ENCODE measurements at regions not wholly inside any gene's neighbourhood (a gene's known extent, or its start where the extent isn't known, plus 50 kb on each side); places are given as distances from the start of the nearest gene placed in this dataset.
"Not testable (repeated sequence)": the region's sequence is repeated elsewhere in the genome, so short reads cannot be mapped to it uniquely, and the experiment has no call there.

DNA sequence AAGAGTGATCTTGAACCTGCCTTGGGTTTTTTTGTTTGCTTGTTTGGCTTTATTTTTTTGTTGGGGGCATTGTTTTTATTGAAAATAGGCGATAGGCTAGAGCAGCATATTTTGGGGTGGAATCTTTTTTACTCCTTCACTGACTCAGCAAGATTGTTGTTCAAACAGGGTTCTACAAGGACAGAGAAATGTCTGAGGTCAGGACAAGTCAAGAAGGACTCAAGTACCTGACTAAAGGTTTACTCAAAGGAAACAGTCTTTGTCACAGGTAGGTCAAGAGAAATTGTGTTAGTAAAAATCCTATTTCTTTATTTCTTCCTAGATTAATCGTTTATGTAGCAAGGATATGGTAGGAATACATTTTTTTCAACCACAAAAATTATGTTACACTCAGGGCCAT is 1564.0 kb upstream of the CDH9 start:
- DNase-seq (ENCODE audit: low read depth, low spot score) = no peak
- H3K9me1 ChIP-seq (replicated peaks; ENCODE audit: control insufficient read depth, extremely low read depth, insufficient read depth, low read length) = no peaks in the 10 kb centered on the region
- no peak overlapping the region for H3K9ac ChIP-seq (replicated peaks; ENCODE audit: extremely low read depth, insufficient read depth, low read length)
- ChIA-PET CTCF (no interaction called here), POLR2A (no interaction called here)
- no peaks in the 10 kb centered on the region for H3K79me2 ChIP-seq (ENCODE audit: control insufficient read depth, insufficient read depth, low read length)
- FAIRE-seq = no peak
- H3K36me3 ChIP-seq (ENCODE audit: control insufficient read depth in 2 of 2, extremely low read depth in 1 of 2, insufficient read depth in 2 of 2, low read length in 2 of 2) = no peaks in the 10 kb centered on the region
- dilution Hi-C loops (cut with MboI; ENCODE audit: extremely low pct_ligation_motif_present, low sequenced_read_pairs) = no loop called here
- no peak overlapping the region for H3K4me3 ChIP-seq (replicated peaks in 1 of 3; ENCODE audit: insufficient read depth in 1 of 3, low read depth in 1 of 3, low read length in 3 of 3)
- no peak overlapping the region for H2AFZ ChIP-seq (ENCODE audit: low read depth, low read length)
- no peaks in the 10 kb centered on the region for H3K4me1 ChIP-seq (ENCODE audit: control insufficient read depth, extremely low read depth, insufficient read depth, low read length)
- no peak for TF ChIP-seq FOS (IDR thresholded peaks at IDR 0.05; ENCODE audit: borderline replicate concordance, insufficient read depth, low read length)
- no peak for TF ChIP-seq MYC (IDR thresholded peaks at IDR 0.05; ENCODE audit: low read depth, low read length)
- TF ChIP-seq, protein P1, sequence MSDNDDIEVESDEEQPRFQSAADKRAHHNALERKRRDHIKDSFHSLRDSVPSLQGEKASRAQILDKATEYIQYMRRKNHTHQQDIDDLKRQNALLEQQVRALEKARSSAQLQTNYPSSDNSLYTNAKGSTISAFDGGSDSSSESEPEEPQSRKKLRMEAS (IDR thresholded peaks at IDR 0.05; ENCODE audit: insufficient read depth, insufficient read length) = no peak
- TF ChIP-seq POLR2A (IDR thresholded peaks at IDR 0.05; ENCODE audit: low read depth, low read length) = no peak
- TF ChIP-seq JUN (IDR thresholded peaks at IDR 0.05; ENCODE audit: borderline replicate concordance, insufficient read depth, insufficient read length, low read depth) = no peak
- TF ChIP-seq CTCF (IDR thresholded peaks at IDR 0.05; ENCODE audit: extremely low read depth in 1 of 2, insufficient read depth in 1 of 2, low read depth in 1 of 2, low read length in 2 of 2) = no peak
- TF ChIP-seq POLR2AphosphoS5 (IDR thresholded peaks at IDR 0.05; ENCODE audit: insufficient read depth, low read depth, low read length) = no peak
- TF ChIP-seq EZH2 (IDR thresholded peaks at IDR 0.05; ENCODE audit: borderline replicate concordance, low read depth, low read length, severe bottlenecking) = no peak
- TF ChIP-seq GATA2 (IDR thresholded peaks at IDR 0.05; ENCODE audit: insufficient read depth, insufficient read length, low read depth, low read length) = no peak
- no peaks in the 10 kb centered on the region for H3K27me3 ChIP-seq (ENCODE audit: control insufficient read depth in 2 of 2, insufficient read depth in 2 of 2, low read length in 2 of 2)
- intact Hi-C loops (cut with micrococcal nuclease) = no loop called here
- H4K20me1 ChIP-seq (replicated peaks; ENCODE audit: control insufficient read depth, extremely low read depth, insufficient read depth, low read length) = no peaks in the 10 kb centered on the region
- BruUV-seq (replicated peaks) = no TSS peak
- no peak overlapping the region for H3K27ac ChIP-seq (ENCODE audit: insufficient read depth, low read depth, low read length)
- no peaks in the 10 kb centered on the region for H3K9me3 ChIP-seq (replicated peaks; ENCODE audit: control insufficient read depth, insufficient read depth, low read length)
- H3K4me2 ChIP-seq (ENCODE audit: insufficient read depth, low read length) = no peak overlapping the region

DNA sequence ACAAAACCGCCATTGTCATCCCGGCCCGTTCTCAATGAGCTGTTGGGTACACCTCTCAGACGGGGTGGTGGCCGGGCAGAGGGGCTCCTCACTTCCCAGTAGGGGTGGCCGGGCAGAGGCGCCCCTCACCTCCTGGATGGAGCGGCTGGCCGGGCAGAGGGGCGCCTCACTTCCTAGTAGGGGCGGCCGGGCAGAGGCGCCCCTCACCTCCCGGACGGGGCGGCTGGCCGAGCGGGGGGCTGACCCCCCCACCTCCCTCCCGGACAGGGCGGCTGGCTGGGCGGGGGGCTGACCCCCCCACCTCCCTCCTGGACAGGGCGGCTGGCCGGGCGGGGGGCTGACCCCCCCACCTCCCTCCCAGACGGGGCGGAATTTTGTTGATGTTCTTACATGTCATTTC is 1558.3 kb upstream of the CDH9 start:
- DNase-seq (ENCODE audit: low read depth, low spot score); H2AFZ ChIP-seq (ENCODE audit: low read depth, low read length); H4K20me1 ChIP-seq (replicated peaks; ENCODE audit: control insufficient read depth, extremely low read depth, insufficient read depth, low read length); FAIRE-seq; H3K36me3 ChIP-seq (ENCODE audit: control insufficient read depth in 2 of 2, extremely low read depth in 1 of 2, insufficient read depth in 2 of 2, low read length in 2 of 2); H3K4me3 ChIP-seq (replicated peaks in 1 of 3; ENCODE audit: insufficient read depth in 1 of 3, low read depth in 1 of 3, low read length in 3 of 3); CTCF ChIA-PET; H3K9ac ChIP-seq (replicated peaks; ENCODE audit: extremely low read depth, insufficient read depth, low read length); H3K9me1 ChIP-seq (replicated peaks; ENCODE audit: control insufficient read depth, extremely low read depth, insufficient read depth, low read length); H3K79me2 ChIP-seq (ENCODE audit: control insufficient read depth, insufficient read depth, low read length); H3K4me2 ChIP-seq (ENCODE audit: insufficient read depth, low read length); H3K27me3 ChIP-seq (ENCODE audit: control insufficient read depth in 2 of 2, insufficient read depth in 2 of 2, low read length in 2 of 2); H3K4me1 ChIP-seq (ENCODE audit: control insufficient read depth, extremely low read depth, insufficient read depth, low read length); POLR2A ChIA-PET; H3K27ac ChIP-seq (ENCODE audit: insufficient read depth, low read depth, low read length); dilution Hi-C loops (cut with MboI; ENCODE audit: extremely low pct_ligation_motif_present, low sequenced_read_pairs); BruUV-seq (replicated peaks); H3K9me3 ChIP-seq (replicated peaks; ENCODE audit: control insufficient read depth, insufficient read depth, low read length); intact Hi-C loops (cut with micrococcal nuclease): not testable (repeated sequence)

Data from endothelial cell of umbilical vein (primary cell).